NCI-H2227 (cell line): ENCODE measurements at regions not wholly inside any gene's neighbourhood (a gene's known extent, or its start where the extent isn't known, plus 50 kb on each side); places are given as distances from the start of the nearest gene placed in this dataset.

Experiments used
- DNase-seq: peaks from one replicate; lab custom pipeline; 2025; ENCODE audit not compliant: unreplicated experiment; lab: John Stamatoyannopoulos, UW

GRCh38 chr2:145841973-145842372, 1322.1 kb upstream of the ZEB2 start:
- DNase-seq: no peak

- DNase-seq: no peak
Observed at GRCh38 chr2:145836986-145837385, 1317.1 kb upstream of the ZEB2 start.

- no peak for DNase-seq
Observed at GRCh38 chr2:145835665-145836064, 1315.7 kb upstream of the ZEB2 start.

DNA sequence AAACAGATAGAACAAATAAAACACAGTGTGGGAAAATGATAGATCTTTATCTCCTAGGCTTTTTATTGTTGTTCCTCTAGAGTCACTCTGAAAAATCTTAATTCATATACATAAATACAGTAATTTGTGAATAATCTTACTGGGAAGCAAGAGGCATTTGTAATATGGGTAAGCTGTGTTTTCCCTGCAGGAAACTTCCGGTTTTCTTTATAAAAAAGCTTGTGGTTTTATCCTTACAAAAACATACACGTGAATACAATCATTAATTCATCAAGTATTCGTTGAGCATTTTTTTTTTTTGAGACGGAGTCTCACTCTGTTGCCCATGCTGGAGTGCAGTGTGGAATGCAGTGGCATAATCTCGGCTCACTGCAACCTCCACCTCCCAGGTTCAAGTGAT, 1312.8 kb upstream of the ZEB2 start:
- DNase-seq: no peak

DNA sequence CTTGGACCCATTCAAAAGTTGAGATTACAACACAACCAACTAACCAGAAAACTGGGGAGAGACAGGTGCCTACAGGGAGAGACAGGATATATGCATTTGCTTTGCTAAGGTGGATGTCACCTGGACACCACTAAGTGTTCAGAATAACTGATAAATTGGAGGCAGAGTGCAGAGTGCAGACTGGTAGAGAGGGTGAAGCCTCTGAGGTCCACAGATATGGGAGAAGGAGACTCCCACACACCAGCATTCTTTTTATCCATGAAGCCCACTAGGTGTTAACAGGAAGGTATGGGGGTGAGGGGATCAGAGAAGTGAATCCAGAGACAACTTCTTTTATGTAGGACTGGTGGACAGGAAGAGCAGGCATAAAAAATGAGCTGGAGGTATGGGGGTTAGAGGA, 1310.0 kb upstream of the ZEB2 start:
- no peak for DNase-seq

DNA sequence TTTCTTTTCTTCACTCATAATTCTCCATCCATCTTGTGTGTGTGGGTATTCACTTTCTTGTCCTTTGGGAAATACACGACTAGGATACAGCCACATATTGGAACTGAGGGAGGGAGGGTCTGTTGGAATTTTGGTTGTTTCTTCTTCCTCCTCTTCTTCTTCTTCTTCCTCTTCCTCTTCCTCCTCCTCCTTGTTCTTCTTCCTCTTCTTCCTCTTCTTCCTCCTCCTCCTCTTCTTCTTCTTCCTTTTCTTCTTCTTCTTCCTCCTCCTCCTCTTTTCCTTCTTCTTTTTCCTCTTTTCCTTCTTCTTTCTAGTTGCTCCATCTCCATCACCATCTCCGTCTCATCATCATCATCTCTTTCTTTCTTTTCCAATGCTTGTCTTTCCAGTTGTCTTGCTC, 1307.3 kb upstream of the ZEB2 start:
- DNase-seq: no peak

GRCh38 chr2:145824384-145824783, 1304.5 kb upstream of the ZEB2 start:
- no peak for DNase-seq

- DNase-seq: no peak
Observed at GRCh38 chr2:145822892-145823534, 1303.1 kb upstream of the ZEB2 start.

DNA sequence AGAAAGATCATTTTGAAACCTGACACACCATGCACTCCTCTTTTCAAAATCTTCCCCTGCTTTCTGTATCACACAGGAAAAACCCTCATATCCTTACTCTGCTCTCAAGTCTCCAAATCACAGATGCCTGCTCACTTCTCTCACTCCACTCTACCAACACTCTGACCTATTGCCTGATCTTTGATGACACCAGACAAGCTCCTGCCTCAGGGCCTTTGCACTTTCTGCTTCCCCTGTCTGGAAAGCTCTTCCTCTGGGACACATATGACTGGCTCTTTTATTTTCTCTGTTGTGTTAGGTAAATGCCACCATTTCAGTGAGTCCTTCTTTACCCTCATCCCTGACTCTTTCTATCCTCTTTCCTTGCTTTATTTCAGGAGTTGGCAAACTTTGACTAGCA, 1300.7 kb upstream of the ZEB2 start:
- DNase-seq: no peak

DNA sequence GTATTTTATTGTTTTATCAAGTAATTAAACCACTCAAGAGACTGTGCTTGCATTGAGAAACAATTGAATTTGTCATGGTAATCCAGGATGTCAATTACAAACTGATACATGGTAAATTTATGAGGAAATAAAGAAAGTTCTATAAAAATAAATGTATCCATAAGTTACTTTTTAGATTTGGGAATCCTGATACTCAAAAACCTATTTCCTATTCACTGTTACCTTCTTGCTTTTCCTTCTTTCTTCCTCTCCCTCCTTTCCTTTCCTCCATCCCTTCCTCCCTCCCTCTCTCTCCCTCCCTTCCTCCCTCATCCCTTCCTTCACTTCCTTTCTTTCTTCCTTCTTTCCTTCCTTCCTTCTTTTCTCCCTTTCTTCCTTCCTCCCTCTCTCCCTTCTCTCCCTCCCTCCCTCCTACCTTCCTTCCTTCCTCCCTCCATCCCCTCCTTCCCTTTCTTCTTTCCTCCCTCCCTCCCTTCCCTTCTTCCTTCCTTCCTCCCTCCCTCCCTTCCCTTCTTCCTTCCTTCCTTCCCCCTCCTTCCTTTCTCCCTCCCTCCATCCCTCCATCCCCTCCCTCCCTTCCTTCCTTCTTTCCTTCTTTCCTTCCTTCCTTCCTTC, 1299.1 kb upstream of the ZEB2 start:
- DNase-seq: no peak

GRCh38 chr2:145815933-145816332, 1296.0 kb upstream of the ZEB2 start:
- no peak for DNase-seq

DNA sequence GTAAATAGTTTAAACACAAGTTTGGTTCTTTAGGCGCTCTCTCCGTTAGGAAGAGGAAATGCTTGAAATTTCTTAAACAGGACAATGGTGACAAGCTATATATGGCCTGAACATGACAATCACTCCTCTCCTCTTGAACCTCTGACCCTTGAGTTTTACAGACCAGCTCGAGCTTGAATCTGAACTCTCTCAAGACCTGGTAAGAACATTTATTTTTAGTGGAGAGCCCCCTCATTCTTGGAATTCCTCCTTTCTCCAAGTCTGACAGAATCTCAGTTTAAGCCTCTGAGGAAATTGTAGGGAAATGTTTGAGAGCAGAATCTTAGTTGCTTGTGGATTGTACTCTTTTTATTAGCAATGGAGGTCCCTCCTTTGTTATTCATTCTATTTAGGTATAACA, 1293.6 kb upstream of the ZEB2 start:
- no peak for DNase-seq

- DNase-seq: no peak
Observed at GRCh38 chr2:145812165-145812554, 1292.2 kb upstream of the ZEB2 start.

DNA sequence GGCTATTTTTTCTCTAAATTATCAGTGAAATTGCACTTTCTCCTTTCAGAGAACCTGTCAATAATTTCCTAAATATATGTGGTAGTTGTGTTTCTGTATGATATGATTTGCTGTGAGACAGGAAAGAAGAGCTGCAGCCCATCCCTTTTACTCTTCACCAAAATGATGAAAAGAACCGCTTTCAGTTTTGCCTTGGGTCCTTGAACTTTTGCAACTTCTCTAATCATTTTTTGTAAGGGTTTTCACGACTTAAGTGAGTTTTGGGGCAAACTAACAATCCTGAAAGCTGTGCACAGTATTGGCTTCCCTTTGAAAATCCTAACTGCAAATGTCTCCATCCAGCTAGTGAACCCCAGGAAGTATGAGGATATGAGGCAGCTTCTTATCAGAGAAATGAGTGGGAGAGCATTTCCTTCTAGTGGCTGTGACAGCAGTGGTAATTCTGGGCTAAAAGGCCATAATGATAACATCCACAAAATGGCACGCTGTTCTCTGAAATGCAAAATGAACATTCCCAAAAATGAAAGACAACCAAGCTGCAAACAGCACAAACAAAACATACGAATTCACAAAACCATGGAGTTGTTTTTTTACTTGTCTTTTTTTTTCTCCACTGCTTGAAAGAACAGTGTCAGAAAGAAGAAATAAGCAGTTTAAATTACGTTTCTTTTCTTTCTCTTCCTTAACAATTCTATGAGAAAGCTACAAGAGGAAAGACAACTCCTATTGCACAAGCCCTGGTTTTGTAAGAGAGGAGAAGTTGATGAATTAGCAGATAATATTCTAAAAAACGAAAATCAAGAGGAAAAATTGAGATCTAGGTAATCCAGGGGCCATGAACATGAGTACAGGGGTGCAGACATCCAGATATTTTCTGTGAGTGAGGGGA, 1291.6 kb upstream of the ZEB2 start:
- DNase-seq: no peak

- no peak for DNase-seq
Observed at GRCh38 chr2:145807968-145808367, 1288.0 kb upstream of the ZEB2 start.

GRCh38 chr2:145807554-145807953, 1287.6 kb upstream of the ZEB2 start:
- no peak for DNase-seq

GRCh38 chr2:145806546-145806945, 1286.6 kb upstream of the ZEB2 start:
- DNase-seq: no peak

DNA sequence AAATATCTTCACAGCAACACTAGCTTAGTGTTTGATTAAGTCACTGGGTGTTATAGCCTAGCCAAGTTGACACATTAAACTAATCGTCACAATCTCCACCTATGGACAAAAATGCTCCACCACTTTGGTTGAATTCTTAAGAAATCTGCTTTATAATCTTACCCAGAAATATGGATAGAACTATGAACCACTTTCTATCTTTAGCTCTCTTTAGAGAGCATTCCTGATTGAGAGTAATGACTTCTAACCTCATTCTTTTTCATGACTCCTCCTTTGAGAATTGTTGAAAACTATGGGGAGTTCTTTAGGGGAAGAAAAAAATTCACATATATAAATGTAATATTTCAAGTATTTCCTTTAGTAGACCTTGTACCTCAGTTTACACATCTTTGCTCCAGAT, 1282.2 kb upstream of the ZEB2 start:
- no peak for DNase-seq

GRCh38 chr2:145801210-145801609, 1281.3 kb upstream of the ZEB2 start:
- DNase-seq: no peak

GRCh38 chr2:145800151-145801091, 1280.5 kb upstream of the ZEB2 start:
- DNase-seq: no peak

DNA sequence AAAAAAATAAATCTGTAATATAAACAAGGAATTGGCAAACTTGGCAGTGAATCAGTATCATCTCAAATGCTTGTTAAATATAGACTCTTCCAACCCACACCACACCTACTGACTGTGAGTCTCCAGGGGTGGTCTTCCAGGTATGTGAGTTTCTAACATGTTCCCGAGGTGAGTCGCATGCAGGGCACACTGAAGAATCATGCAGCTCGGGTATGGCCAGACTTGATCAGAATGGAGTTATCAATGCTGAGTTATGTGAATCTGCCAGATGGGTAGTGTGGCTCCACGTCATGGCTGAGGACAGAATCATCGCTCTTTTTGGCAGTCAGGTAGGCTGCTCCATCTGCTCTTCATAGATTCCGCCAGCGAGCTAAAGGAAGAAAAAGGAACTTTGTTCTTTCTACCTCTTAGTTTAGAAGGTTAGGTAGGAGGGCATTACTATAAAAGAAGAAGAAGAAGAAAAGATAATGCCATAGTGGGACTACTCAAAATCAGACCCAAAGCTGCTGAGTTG, 1279.7 kb upstream of the ZEB2 start:
- no peak for DNase-seq
